K562 (cell line): ENCODE measurements at regions not wholly inside any gene's neighbourhood (a gene's known extent, or its start where the extent isn't known, plus 50 kb on each side); places are given as distances from the start of the nearest gene placed in this dataset.

Experiments
- ATAC-seq: fragments of 200-7000 bp; cut with Tn5 transposase; 3 replicates; pipeline ENCODE4 v1.9.1; 2020; ENCODE audit warnings: moderate library complexity
- BruUV-seq: library from RNA; stranded (reverse); fragments of 400-500 nt; replicated peaks from 2 replicates; lab custom pipeline; 2021; lab: Mats Ljungman, UMichigan
- CTCF ChIA-PET: fragments of 300-600 bp; formaldehyde crosslinking; extraction: SDS; loops from one replicate; lab custom pipeline; 2021; ENCODE audit warnings: low intra/inter-chr PET ratio; lab: Yijun Ruan, JAX
- POLR2A ChIA-PET: fragments of 300-600, 350-650 bp; sonication (Branson Sonifier 250); formaldehyde crosslinking; extraction: SDS; loops from one replicate; lab custom pipeline; 2021; ENCODE audit warnings: antibody characterized with exemption, inconsistent platforms; lab: Yijun Ruan, JAX
- DNase-seq, 4 experiments: peaks; one replicate each; pipeline versions ENCODE4 v3.0.0 to v3.0.0-alpha.2; 2011 to 2018; ENCODE audit warnings: low spot score in 3 of 4, mixed read lengths in 3 of 4; ENCODE audit errors: extremely low read depth in 1 of 4
- FAIRE-seq: peaks from 2 replicates; lab custom pipeline; 2011; peaks lifted over from hg19 to GRCh38; lab: Jason Lieb, UNC
- H2AFZ ChIP-seq: 2 replicates; pipeline ENCODE4 v1.6.0; 2011; ENCODE audit warnings: low read depth, low read length, control low read depth, inconsistent platforms
- H3K27ac ChIP-seq: fragments of 200-600 bp; 3 replicates; pipeline ENCODE4 v1.8.0; 2011; ENCODE audit warnings: low read depth, mild to moderate bottlenecking, control low read depth, inconsistent platforms, low read length, moderate library complexity, mixed read lengths; ENCODE audit errors: extremely low read depth
- H3K27me3 ChIP-seq, 2 experiments: fragments of 300-600 bp in 1 of 2; 2 replicates in 1 of 2; 3 replicates in 1 of 2; pipeline versions ENCODE4 v1.6.0 to v1.8.0; 2011; ENCODE audit warnings: inconsistent platforms in 2 of 2, low read length in 2 of 2, mild to moderate bottlenecking in 1 of 2, mixed read lengths in 1 of 2, moderate library complexity in 1 of 2; ENCODE audit not compliant: control insufficient read depth in 2 of 2, insufficient read depth in 2 of 2
- H3K36me3 ChIP-seq: fragments of 300-600 bp; 3 replicates; pipeline ENCODE4 v1.8.0; 2011; ENCODE audit warnings: mild to moderate bottlenecking, low read length, inconsistent platforms; ENCODE audit not compliant: control insufficient read depth, insufficient read depth
- H3K4me1 ChIP-seq, 2 experiments: fragments of 200-600 bp in 1 of 2; replicated peaks in 1 of 2; 2 replicates in 1 of 2; 3 replicates in 1 of 2; pipeline versions ENCODE4 v1.5.1 to v1.8.0; 2011; ENCODE audit warnings: inconsistent platforms in 2 of 2, low read length in 2 of 2, mild to moderate bottlenecking in 1 of 2, mixed read lengths in 1 of 2, moderate library complexity in 1 of 2; ENCODE audit not compliant: control insufficient read depth in 2 of 2, insufficient read depth in 2 of 2
- H3K4me2 ChIP-seq: 2 replicates; pipeline ENCODE4 v1.6.1; 2011; ENCODE audit warnings: low read length, control low read depth, inconsistent platforms, mixed read lengths; ENCODE audit not compliant: insufficient read depth
- H3K4me3 ChIP-seq: fragments of 200-600 bp; sonication (generic), shearing (Covaris generic); 2 replicates; pipeline ENCODE4 v1.5.1; 2016; ENCODE audit warnings: control low read depth, inconsistent platforms
- H3K79me2 ChIP-seq: fragments of 200-600 bp; 3 replicates; pipeline ENCODE4 v1.8.0; 2011; ENCODE audit warnings: low read length, inconsistent platforms; ENCODE audit not compliant: control insufficient read depth, insufficient read depth
- H3K9ac ChIP-seq, 2 experiments: 2 replicates each; pipeline versions ENCODE4 v1.6.0 to v1.6.1; 2011; ENCODE audit warnings: low read depth in 2 of 2, low read length in 2 of 2, control low read depth in 1 of 2, inconsistent platforms in 1 of 2, mild to moderate bottlenecking in 1 of 2, mixed read lengths in 1 of 2; ENCODE audit not compliant: insufficient read depth in 1 of 2
- H3K9me1 ChIP-seq: one replicate; pipeline ENCODE4 v1.6.0; 2011; ENCODE audit warnings: inconsistent platforms, mild to moderate bottlenecking, low read length, moderate library complexity; ENCODE audit not compliant: control insufficient read depth, insufficient read depth
- H3K9me3 ChIP-seq: replicated peaks from 2 replicates; pipeline ENCODE4 v1.5.1; 2011; ENCODE audit warnings: low read depth, low read length, inconsistent platforms; ENCODE audit not compliant: control insufficient read depth, insufficient read depth
- H4K20me1 ChIP-seq: replicated peaks from 2 replicates; pipeline ENCODE4 v1.6.1; 2011; ENCODE audit warnings: low read length, inconsistent platforms, mixed read lengths; ENCODE audit not compliant: control insufficient read depth, insufficient read depth
- CC2D1A ChIP-seq: fragments of 450-650 bp; IDR thresholded peaks from 2 replicates; pipeline ENCODE4 v1.6.1; 2017; ENCODE audit warnings: mild to moderate bottlenecking
- NCOR1 ChIP-seq: fragments of 450-650 bp; IDR thresholded peaks from 2 replicates; pipeline ENCODE4 v1.6.1; 2016; ENCODE audit warnings: mild to moderate bottlenecking, moderate library complexity
- TAF1 ChIP-seq: IDR thresholded peaks from 2 replicates; pipeline ENCODE4 v1.6.1; 2011; ENCODE audit warnings: mild to moderate bottlenecking, low read length, moderate library complexity; ENCODE audit not compliant: insufficient read depth, control insufficient read depth, severe bottlenecking; ENCODE audit errors: extremely low read depth
- WGBS: fragments of 100-300 bp; shearing (Covaris generic); methylation state at CpG from one replicate; pipeline ENCODE4 v1.1.6; 2016; ENCODE audit warnings: low coverage, mixed read lengths; ENCODE audit not compliant: insufficient coverage; ENCODE audit errors: missing lambda C conversion rate; 5-methylcytosine and 5-hydroxymethylcytosine counted together
- in situ Hi-C: fragments of 300-500 bp; cut with MboI; formaldehyde crosslinking; loops from 4 replicates; pipeline ENCODE4 v1.15.0; 2018; ENCODE audit warnings: inconsistent platforms, mixed read lengths
- intact Hi-C: fragments of 100-400 bp; cut with micrococcal nuclease; formaldehyde crosslinking; loops from 2 replicates; pipeline ENCODE4 v1.14.2; 2022
- TF ChIP-seq, protein P1 (sequence below), 2 experiments: fragments of 450-650 bp in 1 of 2; sonication (generic) in 1 of 2; formaldehyde crosslinking in 1 of 2; IDR thresholded peaks in 1 of 2; conservative IDR thresholded peaks in 1 of 2; 2 replicates each; pipeline versions ENCODE4 v1.6.1 to v1.8.1; 2016 to 2023; ENCODE audit warnings: mild to moderate bottlenecking in 2 of 2, moderate library complexity in 2 of 2, inconsistent platforms in 1 of 2, missing genetic modification reagents in 1 of 2
- TF ChIP-seq, protein P2 (sequence below): fragments of 450-650 bp; IDR thresholded peaks from 2 replicates; pipeline ENCODE4 v1.6.1; 2016; ENCODE audit warnings: mild to moderate bottlenecking
- TF ChIP-seq, protein P3 (sequence below): fragments of 450-650 bp; IDR thresholded peaks from 2 replicates; pipeline ENCODE4 v1.6.1; 2016; ENCODE audit warnings: mild to moderate bottlenecking, moderate library complexity

DNA sequence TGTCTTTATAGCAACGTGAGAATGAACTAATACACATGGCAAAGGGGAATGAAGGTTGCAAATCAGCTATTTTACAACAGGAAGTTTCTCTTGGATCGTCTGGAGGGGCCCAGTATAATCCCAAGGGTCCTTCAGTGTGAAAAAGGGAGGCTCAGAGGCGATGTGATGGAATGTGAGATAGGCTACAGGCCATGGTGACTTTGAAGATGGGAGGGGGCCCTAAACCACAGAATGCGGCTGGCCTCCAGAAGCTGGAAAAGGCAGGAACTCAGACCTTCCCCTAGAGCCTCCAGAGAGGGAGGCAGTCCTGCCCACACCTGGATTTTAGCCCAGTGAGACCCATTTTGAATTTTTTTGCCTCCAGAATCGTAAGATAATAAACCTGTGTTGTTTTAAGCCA, 69.4 kb upstream of the PGM2 start:
- 0% methylated on average over 5 of the region's 5 CpGs for WGBS
- CTCF ChIA-PET, result no interaction called here
- intact Hi-C loops, result no loop called here
- no peaks in the 10 kb centered on the region for H3K4me1 ChIP-seq
- in situ Hi-C loops, result no loop called here
- FAIRE-seq (no peak), DNase-seq (no peak), ATAC-seq (no peak)
- H2AFZ ChIP-seq, result no peak overlapping the region
- no peaks in the 10 kb centered on the region for H3K9me3 ChIP-seq
- H3K9ac ChIP-seq, result no peak overlapping the region
- no peaks in the 10 kb centered on the region for H3K9me1 ChIP-seq
- H4K20me1 ChIP-seq, result no peaks in the 10 kb centered on the region
- BruUV-seq, result no TSS peak
- H3K27ac ChIP-seq, result no peak overlapping the region
- no peak overlapping the region for H3K4me3 ChIP-seq
- H3K4me2 ChIP-seq, result no peak overlapping the region
- no peaks in the 10 kb centered on the region for H3K36me3 ChIP-seq
- H3K79me2 ChIP-seq, result no peaks in the 10 kb centered on the region
- H3K27me3 ChIP-seq, result peaks cover 11 to 22% of the 10 kb centered on the region in 2 experiments; a peak in 4 of 5 replicates
- POLR2A ChIA-PET, result interaction anchor here (0.6 to 1.3 kb wide), 2 partner anchors 11 to 579 kb away, joined by 3 to 4 read pairs; no protein-coding TSS in a partner anchor
- TF ChIP-seq TAF1 (no peak), NCOR1 (no peak), CC2D1A (no peak)
- TF ChIP-seq, protein P1, sequence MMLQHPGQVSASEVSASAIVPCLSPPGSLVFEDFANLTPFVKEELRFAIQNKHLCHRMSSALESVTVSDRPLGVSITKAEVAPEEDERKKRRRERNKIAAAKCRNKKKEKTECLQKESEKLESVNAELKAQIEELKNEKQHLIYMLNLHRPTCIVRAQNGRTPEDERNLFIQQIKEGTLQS (IDR thresholded peaks at IDR 0.05), result no peak
- TF ChIP-seq, protein P1 (CRISPR knock-in tag; conservative IDR thresholded peaks at IDR 0.05), result no peak
- TF ChIP-seq, protein P2, sequence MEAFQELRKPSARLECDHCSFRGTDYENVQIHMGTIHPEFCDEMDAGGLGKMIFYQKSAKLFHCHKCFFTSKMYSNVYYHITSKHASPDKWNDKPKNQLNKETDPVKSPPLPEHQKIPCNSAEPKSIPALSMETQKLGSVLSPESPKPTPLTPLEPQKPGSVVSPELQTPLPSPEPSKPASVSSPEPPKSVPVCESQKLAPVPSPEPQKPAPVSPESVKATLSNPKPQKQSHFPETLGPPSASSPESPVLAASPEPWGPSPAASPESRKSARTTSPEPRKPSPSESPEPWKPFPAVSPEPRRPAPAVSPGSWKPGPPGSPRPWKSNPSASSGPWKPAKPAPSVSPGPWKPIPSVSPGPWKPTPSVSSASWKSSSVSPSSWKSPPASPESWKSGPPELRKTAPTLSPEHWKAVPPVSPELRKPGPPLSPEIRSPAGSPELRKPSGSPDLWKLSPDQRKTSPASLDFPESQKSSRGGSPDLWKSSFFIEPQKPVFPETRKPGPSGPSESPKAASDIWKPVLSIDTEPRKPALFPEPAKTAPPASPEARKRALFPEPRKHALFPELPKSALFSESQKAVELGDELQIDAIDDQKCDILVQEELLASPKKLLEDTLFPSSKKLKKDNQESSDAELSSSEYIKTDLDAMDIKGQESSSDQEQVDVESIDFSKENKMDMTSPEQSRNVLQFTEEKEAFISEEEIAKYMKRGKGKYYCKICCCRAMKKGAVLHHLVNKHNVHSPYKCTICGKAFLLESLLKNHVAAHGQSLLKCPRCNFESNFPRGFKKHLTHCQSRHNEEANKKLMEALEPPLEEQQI, result no peak
- TF ChIP-seq, protein P3, sequence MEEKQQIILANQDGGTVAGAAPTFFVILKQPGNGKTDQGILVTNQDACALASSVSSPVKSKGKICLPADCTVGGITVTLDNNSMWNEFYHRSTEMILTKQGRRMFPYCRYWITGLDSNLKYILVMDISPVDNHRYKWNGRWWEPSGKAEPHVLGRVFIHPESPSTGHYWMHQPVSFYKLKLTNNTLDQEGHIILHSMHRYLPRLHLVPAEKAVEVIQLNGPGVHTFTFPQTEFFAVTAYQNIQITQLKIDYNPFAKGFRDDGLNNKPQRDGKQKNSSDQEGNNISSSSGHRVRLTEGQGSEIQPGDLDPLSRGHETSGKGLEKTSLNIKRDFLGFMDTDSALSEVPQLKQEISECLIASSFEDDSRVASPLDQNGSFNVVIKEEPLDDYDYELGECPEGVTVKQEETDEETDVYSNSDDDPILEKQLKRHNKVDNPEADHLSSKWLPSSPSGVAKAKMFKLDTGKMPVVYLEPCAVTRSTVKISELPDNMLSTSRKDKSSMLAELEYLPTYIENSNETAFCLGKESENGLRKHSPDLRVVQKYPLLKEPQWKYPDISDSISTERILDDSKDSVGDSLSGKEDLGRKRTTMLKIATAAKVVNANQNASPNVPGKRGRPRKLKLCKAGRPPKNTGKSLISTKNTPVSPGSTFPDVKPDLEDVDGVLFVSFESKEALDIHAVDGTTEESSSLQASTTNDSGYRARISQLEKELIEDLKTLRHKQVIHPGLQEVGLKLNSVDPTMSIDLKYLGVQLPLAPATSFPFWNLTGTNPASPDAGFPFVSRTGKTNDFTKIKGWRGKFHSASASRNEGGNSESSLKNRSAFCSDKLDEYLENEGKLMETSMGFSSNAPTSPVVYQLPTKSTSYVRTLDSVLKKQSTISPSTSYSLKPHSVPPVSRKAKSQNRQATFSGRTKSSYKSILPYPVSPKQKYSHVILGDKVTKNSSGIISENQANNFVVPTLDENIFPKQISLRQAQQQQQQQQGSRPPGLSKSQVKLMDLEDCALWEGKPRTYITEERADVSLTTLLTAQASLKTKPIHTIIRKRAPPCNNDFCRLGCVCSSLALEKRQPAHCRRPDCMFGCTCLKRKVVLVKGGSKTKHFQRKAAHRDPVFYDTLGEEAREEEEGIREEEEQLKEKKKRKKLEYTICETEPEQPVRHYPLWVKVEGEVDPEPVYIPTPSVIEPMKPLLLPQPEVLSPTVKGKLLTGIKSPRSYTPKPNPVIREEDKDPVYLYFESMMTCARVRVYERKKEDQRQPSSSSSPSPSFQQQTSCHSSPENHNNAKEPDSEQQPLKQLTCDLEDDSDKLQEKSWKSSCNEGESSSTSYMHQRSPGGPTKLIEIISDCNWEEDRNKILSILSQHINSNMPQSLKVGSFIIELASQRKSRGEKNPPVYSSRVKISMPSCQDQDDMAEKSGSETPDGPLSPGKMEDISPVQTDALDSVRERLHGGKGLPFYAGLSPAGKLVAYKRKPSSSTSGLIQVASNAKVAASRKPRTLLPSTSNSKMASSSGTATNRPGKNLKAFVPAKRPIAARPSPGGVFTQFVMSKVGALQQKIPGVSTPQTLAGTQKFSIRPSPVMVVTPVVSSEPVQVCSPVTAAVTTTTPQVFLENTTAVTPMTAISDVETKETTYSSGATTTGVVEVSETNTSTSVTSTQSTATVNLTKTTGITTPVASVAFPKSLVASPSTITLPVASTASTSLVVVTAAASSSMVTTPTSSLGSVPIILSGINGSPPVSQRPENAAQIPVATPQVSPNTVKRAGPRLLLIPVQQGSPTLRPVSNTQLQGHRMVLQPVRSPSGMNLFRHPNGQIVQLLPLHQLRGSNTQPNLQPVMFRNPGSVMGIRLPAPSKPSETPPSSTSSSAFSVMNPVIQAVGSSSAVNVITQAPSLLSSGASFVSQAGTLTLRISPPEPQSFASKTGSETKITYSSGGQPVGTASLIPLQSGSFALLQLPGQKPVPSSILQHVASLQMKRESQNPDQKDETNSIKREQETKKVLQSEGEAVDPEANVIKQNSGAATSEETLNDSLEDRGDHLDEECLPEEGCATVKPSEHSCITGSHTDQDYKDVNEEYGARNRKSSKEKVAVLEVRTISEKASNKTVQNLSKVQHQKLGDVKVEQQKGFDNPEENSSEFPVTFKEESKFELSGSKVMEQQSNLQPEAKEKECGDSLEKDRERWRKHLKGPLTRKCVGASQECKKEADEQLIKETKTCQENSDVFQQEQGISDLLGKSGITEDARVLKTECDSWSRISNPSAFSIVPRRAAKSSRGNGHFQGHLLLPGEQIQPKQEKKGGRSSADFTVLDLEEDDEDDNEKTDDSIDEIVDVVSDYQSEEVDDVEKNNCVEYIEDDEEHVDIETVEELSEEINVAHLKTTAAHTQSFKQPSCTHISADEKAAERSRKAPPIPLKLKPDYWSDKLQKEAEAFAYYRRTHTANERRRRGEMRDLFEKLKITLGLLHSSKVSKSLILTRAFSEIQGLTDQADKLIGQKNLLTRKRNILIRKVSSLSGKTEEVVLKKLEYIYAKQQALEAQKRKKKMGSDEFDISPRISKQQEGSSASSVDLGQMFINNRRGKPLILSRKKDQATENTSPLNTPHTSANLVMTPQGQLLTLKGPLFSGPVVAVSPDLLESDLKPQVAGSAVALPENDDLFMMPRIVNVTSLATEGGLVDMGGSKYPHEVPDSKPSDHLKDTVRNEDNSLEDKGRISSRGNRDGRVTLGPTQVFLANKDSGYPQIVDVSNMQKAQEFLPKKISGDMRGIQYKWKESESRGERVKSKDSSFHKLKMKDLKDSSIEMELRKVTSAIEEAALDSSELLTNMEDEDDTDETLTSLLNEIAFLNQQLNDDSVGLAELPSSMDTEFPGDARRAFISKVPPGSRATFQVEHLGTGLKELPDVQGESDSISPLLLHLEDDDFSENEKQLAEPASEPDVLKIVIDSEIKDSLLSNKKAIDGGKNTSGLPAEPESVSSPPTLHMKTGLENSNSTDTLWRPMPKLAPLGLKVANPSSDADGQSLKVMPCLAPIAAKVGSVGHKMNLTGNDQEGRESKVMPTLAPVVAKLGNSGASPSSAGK, result no peak
